ENCODE measurements at regions not wholly inside any gene's neighbourhood (a gene's known extent, or its start where the extent isn't known, plus 50 kb on each side); places are given as distances from the start of the nearest gene placed in this dataset.

GRCh38 chr5:77893225-77893860 is 117.2 kb upstream of the TBCA start:
- no peak overlapping the region for H3K4me3 ChIP-seq
- no peaks in the 10 kb centered on the region for H4K20me1 ChIP-seq (replicated peaks; ENCODE audit: control insufficient read depth, insufficient read depth, low read length)
- intact Hi-C loops (cut with micrococcal nuclease): no loop called here
- peaks cover 5 to 16% of the 10 kb centered on the region in 2 experiments; a peak in 4 of 5 replicates for H3K4me1 ChIP-seq (replicated peaks in 1 of 2; ENCODE audit: control insufficient read depth in 2 of 2, insufficient read depth in 2 of 2, low read length in 2 of 2)
- H3K9me1 ChIP-seq (ENCODE audit: control insufficient read depth, insufficient read depth, low read length): no peaks in the 10 kb centered on the region
- ATAC-seq (peak; percentile 95), FAIRE-seq (peak; percentile 97), DNase-seq (ENCODE audit: extremely low read depth in 1 of 4, low spot score in 3 of 4) (peak; percentile 49 to 81 (median 65))
- CTCF ChIA-PET (ENCODE audit: low intra/inter-chr PET ratio): no interaction called here
- H2AFZ ChIP-seq (ENCODE audit: low read depth, low read length): peak overlapping the region; percentile 79
- no TSS peak for BruUV-seq (replicated peaks)
- peak overlapping the region; percentile 22 to 28; a peak in 3 of 4 replicates for H3K9ac ChIP-seq (ENCODE audit: insufficient read depth in 1 of 2, low read depth in 2 of 2, low read length in 2 of 2)
- no peaks in the 10 kb centered on the region for H3K36me3 ChIP-seq (ENCODE audit: control insufficient read depth, insufficient read depth, low read length)
- peak overlapping the region; percentile 23; the same call in 1 of the 2 replicates for H3K4me2 ChIP-seq (ENCODE audit: insufficient read depth, low read length)
- POLR2A ChIA-PET: no interaction called here
- WGBS (ENCODE audit: insufficient coverage, low coverage, missing lambda C conversion rate): 39% methylated on average over 3 of the region's 3 CpGs
- no peaks in the 10 kb centered on the region for H3K9me3 ChIP-seq (replicated peaks; ENCODE audit: control insufficient read depth, insufficient read depth, low read depth, low read length)
- in situ Hi-C loops (cut with MboI): no loop called here
- H3K79me2 ChIP-seq (ENCODE audit: control insufficient read depth, insufficient read depth, low read length): no peaks in the 10 kb centered on the region
- peak overlapping the region; percentile 62; the same call in 2 of the 3 replicates for H3K27ac ChIP-seq (ENCODE audit: extremely low read depth, low read depth, low read length)
- H3K27me3 ChIP-seq (ENCODE audit: control insufficient read depth in 2 of 2, insufficient read depth in 2 of 2, low read length in 2 of 2): no peaks in the 10 kb centered on the region; a peak in 1 of 5 replicates
- TF ChIP-seq MYNN (IDR thresholded peaks at IDR 0.05) (no peak), MYNN (CRISPR knock-in tag; IDR thresholded peaks at IDR 0.05) (no peak), EP400 (IDR thresholded peaks at IDR 0.05) (no peak), FOSL1 (tag; conservative IDR thresholded peaks at IDR 0.05) (peak; percentile 98), HDAC1 (IDR thresholded peaks at IDR 0.05) (no peak), ILF3 (IDR thresholded peaks at IDR 0.05; ENCODE audit: borderline replicate concordance) (no peak), CHCHD3 (CRISPR knock-in tag; IDR thresholded peaks at IDR 0.05) (no peak), TAF1 (IDR thresholded peaks at IDR 0.05; ENCODE audit: control insufficient read depth, extremely low read depth, insufficient read depth, low read length, severe bottlenecking) (no peak), RCOR1 (IDR thresholded peaks at IDR 0.05; ENCODE audit: borderline replicate concordance in 1 of 2, low read depth in 2 of 2, low read length in 2 of 2) (no peak), SRSF1 (IDR thresholded peaks at IDR 0.05; ENCODE audit: low read depth, low read length) (no peak), CCNT2 (IDR thresholded peaks at IDR 0.05; ENCODE audit: borderline replicate concordance, extremely low read depth, insufficient read length, low read depth, low read length) (no peak), SMC3 (conservative IDR thresholded peaks at IDR 0.05; ENCODE audit: insufficient read depth, low read depth, low read length) (no peak), CUX1 (CRISPR knock-in tag; IDR thresholded peaks at IDR 0.05) (no peak), MAX (CRISPR knock-in tag; IDR thresholded peaks at IDR 0.05) (no peak), RFX5 (IDR thresholded peaks at IDR 0.05; ENCODE audit: low read depth, low read length) (no peak), SMARCE1 (IDR thresholded peaks at IDR 0.05) (peak; percentile 78), NFIC (IDR thresholded peaks at IDR 0.05) (peak; percentile 25; the same call in 1 of the 2 replicates), JUNB (CRISPR knock-in tag; conservative IDR thresholded peaks at IDR 0.05) (peak; percentile 69), MEIS2 (IDR thresholded peaks at IDR 0.05; ENCODE audit: partially characterized antibody) (no peak)
